GM12891 (cell line): ENCODE measurements at regions not wholly inside any gene's neighbourhood (a gene's known extent, or its start where the extent isn't known, plus 50 kb on each side); places are given as distances from the start of the nearest gene placed in this dataset.

Experiments
- POLR2A ChIP-seq: IDR thresholded peaks from 2 replicates; pipeline ENCODE4 v1.6.1; 2011; ENCODE audit warnings: low read depth, low read length, control low read depth
- POLR2AphosphoS5 ChIP-seq: IDR thresholded peaks from 2 replicates; pipeline ENCODE4 v1.6.1; 2011; ENCODE audit warnings: low read depth, low read length, control low read depth
- POU2F2 ChIP-seq: IDR thresholded peaks from 2 replicates; pipeline ENCODE4 v1.6.1; 2011; ENCODE audit warnings: low read depth, mild to moderate bottlenecking, control low read depth, low read length, moderate library complexity
- SPI1 ChIP-seq: IDR thresholded peaks from 2 replicates; pipeline ENCODE4 v1.6.1; 2011; ENCODE audit warnings: low read depth, low read length, control low read depth
- TAF1 ChIP-seq: IDR thresholded peaks from 2 replicates; pipeline ENCODE4 v1.6.1; 2011; ENCODE audit warnings: low read depth, low read length, control low read depth

GRCh38 chr5:125578551-125578950, 832.1 kb upstream of the ZNF608 start:
- TF ChIP-seq TAF1 = no peak
- TF ChIP-seq POLR2A = no peak
- no peak for TF ChIP-seq POLR2AphosphoS5
- TF ChIP-seq SPI1 = no peak
- TF ChIP-seq POU2F2 = no peak
